C4-2B (cell line): ENCODE measurements at regions not wholly inside any gene's neighbourhood (a gene's known extent, or its start where the extent isn't known, plus 50 kb on each side); places are given as distances from the start of the nearest gene placed in this dataset.
"Not testable (repeated sequence)": the region's sequence is repeated elsewhere in the genome, so short reads cannot be mapped to it uniquely, and the experiment has no call there.

Source experiments
- H3K27ac ChIP-seq: fragments of 450-650 bp; 2 replicates; pipeline ENCODE4 v1.5.1; 2017
- CTCF ChIP-seq: fragments of 450-650 bp; conservative IDR thresholded peaks from 2 replicates; pipeline ENCODE4 v1.5.1; 2017; ENCODE audit warnings: mild to moderate bottlenecking
- ZFX ChIP-seq: fragments of 450-650 bp; IDR thresholded peaks from 2 replicates; pipeline ENCODE4 v1.6.1; 2017

DNA sequence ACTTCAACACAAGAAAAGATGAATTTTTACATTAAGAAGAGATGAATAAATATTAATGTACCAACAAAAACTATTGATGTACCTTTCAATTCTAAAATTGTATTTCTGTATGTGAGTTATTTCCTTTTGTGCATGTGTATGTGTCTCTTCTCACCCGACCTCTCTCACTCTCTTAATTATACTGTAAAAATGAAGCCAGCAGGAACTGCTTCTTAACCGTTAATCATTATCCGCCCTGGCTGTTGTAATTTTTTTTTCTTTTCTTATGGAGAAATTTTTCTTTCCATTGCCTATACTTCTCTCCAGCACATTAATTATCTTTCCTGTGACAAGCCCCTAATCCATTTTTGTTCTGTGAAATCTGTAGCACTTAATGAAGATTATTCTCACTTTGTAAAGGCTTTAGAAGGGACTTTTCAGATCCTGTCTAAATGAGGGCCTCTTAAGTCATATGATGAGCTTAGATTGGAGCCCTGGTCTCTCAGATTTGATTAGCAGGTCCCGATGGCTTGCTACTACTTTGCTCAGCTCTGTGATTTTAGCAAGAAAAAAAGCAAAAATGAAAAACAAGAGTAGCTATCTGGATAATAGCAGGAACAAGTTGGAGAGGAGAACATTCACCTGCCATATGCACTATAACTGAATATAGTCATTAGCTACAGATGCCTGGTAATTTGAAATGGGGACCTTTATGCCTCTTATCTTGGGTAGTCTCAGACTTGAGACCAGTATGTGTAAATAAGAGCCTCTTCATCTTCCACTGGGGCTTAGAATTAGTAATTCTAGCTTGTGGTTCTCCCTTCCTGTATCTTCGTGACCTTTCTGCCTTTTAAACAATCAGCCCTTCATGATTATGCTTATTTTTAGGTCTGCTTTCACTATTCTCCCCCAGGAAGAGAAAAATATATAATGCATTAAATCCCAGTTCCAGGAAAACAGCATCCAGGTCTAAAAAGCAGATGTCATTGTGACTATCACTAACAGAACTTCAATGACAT, 80.0 kb upstream of the COL1A2 start:
- no peak overlapping the region for H3K27ac ChIP-seq
- no peak for TF ChIP-seq ZFX
- TF ChIP-seq CTCF = no peak

DNA sequence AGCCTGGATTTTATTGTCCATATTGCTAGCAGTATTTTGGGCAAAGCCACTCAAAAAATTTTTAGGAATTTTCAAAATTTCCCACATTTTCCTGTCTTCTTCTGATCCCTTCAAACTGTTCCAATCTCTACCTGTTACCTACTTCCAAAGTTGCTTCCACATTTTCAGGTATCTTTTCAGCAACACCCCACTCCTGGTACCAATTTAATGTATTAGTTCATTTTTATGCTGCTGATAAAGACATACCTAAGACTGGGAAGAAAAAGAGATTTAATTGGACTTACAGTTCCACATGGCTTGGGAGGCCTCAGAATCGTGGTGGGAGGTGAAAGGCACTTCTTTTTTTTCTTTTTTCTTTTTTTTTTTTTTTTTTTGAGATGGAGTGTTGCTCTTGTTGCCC, 73.6 kb upstream of the COL1A2 start:
- not testable (repeated sequence) for H3K27ac ChIP-seq

DNA sequence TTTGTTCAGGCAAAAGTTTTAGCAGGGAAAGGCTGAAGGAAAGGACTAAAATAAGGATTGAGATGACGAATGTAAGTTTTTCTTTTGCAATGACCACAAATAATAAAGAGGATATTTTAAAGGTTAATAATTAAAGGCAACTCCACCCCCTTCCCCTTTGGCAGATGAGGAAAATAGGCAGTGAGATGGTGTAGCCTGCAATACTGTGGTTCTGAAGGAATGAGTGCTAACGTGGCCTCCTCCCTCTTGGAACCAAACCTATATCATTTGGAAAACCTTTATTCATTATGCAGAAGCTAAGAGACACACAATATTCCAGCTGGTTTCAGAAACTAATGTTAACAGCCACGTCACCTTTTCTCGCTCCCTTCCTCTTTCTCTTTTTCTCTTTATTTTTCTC, 70.9 kb upstream of the COL1A2 start:
- H3K27ac ChIP-seq = no peak overlapping the region

GRCh38 chr7:94324380-94325121, 70.1 kb upstream of the COL1A2 start:
- TF ChIP-seq CTCF = no peak
- H3K27ac ChIP-seq = no peak overlapping the region

More for the DNA sequence above, 70.9 kb upstream of the COL1A2 start:
- TF ChIP-seq ZFX (no peak), CTCF (no peak)

DNA sequence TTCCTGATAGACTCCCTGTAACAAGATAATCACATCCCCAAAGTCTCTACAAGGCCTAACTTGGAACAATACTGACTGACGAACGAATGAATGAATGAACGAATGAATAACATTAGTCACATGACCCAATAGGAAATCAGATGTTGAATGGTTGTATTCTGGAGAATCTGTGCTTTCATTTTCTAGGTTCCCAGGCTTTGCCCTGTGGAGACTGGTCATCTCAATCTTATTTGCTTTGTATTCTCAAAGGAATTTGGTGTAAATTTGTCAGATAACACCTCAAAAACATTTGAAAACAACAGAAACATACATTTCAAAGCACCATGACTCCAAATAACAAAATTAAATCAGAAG, 69.6 kb upstream of the COL1A2 start:
- no peak for TF ChIP-seq CTCF
- no peak for TF ChIP-seq ZFX
- no peak overlapping the region for H3K27ac ChIP-seq

DNA sequence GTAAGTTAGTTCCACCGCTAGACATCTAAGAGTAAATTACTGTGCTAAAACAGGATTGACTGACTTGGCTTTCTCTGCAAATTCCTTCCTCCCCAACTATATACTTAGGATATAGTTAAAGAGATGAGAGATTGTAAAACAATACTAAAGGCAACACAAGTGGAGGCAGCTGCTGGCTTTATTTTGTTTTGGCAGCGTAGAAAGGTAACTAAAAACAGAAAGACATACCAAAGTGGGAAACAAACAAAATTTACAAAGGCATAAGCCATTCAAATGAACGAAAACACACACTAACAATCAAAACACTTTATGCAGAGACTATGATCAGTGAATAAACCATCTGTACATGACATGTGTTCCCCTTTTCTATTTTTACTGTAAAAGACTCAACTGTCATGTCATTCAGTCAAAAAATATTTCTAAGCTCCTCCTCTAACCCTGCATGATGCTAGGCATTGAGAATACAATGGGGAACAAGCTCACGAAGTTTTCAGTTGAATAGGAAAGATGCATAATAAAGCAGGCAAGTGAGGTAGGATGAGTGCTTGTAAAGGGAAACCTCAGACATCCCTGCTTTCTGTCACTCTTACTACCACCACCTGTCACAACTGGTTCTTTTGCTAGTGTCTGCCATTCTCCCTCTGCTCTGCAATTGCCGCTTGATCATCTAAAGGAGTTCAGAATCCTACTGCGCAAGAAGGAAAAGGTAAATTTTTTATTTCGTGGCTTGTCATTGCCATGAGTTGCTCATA, 64.2 kb upstream of the COL1A2 start:
- TF ChIP-seq ZFX (no peak), CTCF (no peak)
- H3K27ac ChIP-seq = no peak overlapping the region

DNA sequence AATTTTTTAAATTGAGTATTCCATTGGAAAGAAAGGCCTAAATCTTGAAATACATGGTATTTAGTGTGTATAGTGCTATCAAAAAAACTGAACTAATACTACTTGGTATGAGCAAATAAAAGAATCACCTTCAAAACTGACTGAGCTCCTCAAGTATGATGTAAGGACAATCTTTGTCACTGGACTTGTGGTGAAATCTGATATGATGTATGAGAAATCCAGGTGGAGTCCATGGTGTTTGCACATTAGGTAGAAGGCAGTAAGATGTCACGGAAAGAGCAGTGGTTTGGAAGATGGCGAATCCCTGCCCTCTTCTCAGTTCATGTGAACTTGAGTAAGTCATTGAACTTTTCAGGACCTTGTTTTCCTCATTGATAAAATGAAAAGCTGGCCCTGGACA, 62.1 kb upstream of the COL1A2 start:
- no peak for TF ChIP-seq CTCF
- H3K27ac ChIP-seq = no peak overlapping the region
